GM18861 (cell line): ENCODE measurements at regions not wholly inside any gene's neighbourhood (a gene's known extent, or its start where the extent isn't known, plus 50 kb on each side); places are given as distances from the start of the nearest gene placed in this dataset.
"Not testable (repeated sequence)": the region's sequence is repeated elsewhere in the genome, so short reads cannot be mapped to it uniquely, and the experiment has no call there.

Experiments
- ATAC-seq: cut with Tn5 transposase; IDR thresholded peaks from one replicate; pipeline ENCODE4 v1.9.1; 2021; ENCODE audit not compliant: unreplicated experiment

DNA sequence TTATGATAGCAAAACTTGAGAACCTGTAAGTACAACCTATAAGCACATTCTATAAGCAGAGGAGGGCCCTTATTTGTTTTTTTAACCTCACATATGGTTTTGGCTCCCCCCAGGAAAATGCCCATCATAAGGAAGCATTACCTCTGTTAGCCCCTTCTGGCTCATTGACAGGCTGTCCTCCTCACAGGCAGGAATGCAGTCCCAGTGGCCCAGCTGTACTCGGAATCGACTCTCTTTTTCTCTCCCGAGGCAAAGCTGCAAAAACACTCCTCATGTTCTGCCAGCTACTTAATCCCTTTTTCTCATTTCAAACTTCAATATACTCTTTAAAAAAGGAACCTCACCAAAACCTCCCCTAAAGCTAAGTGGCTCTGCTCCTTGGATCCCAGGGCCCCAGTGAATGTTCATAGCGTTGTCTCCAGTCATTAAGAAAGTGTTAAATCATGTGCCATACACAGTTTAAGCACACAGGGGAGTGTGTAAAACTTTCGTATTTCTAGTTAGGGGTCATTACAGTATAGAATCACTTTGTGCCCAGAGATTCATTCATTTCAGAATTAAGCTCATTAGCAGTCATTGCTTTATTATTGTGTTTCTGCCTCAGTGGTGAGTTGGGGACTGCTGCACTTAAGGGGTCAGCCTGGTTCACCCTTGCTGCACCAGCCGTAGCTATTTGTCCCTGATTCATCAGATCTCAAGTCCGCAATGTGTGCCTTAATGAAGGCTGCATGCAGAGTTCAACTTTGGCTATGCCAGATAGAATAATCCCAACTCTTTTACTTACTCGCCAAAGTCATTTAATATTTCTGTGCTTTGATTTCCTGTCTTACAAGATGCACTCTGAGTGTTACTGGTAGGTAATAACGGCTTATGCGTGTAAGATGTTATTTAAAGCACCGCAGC lies 57.6 kb downstream of the JRKL start:
- ATAC-seq = no peak

DNA sequence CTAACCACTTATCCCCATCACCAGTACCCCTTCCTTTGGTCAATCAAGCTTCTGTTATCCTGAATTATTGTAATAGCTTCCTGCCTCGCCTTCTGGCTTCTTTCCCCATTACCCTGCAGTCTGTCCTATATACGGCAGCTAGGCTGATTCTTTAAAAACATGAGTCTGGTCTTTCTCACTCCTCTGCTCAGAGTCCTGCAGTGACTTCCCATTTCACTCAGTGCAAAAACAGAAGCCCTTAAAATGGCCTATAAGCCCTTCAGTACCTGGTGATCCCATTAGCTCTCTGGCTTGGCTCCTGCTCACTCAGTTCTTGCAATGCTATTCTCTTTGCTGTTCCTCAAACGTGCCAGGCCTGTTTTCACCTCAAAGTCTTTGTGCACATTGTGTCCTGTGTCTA lies 58.4 kb downstream of the JRKL start:
- ATAC-seq = no peak

- no peak for ATAC-seq
Observed at GRCh38 chr11:96456111-96456510, 66.3 kb downstream of the JRKL start.

DNA sequence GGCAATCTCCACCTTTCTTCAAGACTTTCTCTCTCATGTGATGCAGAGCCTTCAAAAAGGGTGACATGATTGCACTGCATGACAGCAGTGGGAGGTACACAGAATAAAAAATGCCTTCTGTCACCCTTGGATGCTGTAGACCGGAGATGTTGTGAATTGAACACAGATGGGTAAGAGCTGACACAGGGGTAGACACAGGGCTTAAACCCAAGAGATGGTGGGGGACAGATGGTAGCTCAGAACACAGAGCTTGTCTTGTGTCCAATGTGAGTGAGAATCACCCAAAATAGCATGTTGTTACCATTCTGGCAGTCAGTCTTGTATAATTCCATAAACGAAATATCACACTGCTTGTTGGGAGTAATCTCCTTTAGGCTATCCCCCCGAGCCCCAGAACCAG lies 69.9 kb downstream of the JRKL start:
- no peak for ATAC-seq

- no peak for ATAC-seq
Observed at GRCh38 chr11:96461871-96462270, 72.1 kb downstream of the JRKL start.

GRCh38 chr11:96464700-96465307 lies 75.0 kb downstream of the JRKL start:
- ATAC-seq = peak; percentile 85

- no peak for ATAC-seq
Observed at GRCh38 chr11:96465512-96465911, 75.7 kb downstream of the JRKL start.

- no peak for ATAC-seq
Observed at GRCh38 chr11:96466607-96467006, 76.8 kb downstream of the JRKL start.

GRCh38 chr11:96469776-96470175 lies 80.0 kb downstream of the JRKL start:
- ATAC-seq = no peak

- no peak for ATAC-seq
Observed at GRCh38 chr11:96470521-96470920, 80.7 kb downstream of the JRKL start.

GRCh38 chr11:96472085-96472484 lies 82.3 kb downstream of the JRKL start:
- peak; percentile 62 for ATAC-seq

DNA sequence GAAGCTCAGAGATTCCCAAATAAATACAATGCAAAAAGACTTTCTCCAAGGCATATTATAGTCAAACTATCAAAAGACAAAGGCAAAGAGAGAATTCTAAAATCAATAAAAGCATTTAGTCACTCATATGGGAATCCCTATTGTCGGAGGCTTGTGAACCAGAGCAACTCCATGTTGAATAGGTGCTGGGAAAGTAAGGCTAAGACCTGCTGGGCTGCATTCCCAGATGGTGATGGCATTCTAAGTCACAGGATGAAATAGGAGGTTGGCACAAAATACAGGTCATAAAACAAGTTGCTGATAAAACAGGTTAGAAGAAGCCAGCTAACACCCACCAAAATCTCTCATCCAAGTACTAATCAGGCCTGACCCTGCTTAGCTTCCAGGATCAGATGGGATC lies 84.5 kb downstream of the JRKL start:
- ATAC-seq = no peak

DNA sequence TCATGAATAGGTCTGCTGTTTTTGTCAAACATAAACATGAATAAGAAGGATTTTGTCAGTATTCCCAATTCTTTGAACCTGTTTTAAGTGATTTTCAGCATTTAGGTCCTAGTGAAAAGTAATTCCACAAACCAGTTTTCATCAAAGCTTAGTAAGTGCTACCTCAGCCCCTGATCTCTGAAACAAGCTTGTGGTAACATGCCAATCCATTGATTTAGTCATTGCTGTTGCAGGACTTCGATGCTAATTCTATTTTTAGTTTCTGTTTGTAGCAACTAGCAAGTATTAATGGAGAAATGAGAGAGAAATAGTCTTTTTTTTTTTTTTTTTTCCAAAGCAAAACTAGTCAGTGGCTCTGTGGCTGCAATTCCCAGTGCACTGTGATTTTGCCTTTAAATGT lies 91.4 kb downstream of the JRKL start:
- no peak for ATAC-seq

DNA sequence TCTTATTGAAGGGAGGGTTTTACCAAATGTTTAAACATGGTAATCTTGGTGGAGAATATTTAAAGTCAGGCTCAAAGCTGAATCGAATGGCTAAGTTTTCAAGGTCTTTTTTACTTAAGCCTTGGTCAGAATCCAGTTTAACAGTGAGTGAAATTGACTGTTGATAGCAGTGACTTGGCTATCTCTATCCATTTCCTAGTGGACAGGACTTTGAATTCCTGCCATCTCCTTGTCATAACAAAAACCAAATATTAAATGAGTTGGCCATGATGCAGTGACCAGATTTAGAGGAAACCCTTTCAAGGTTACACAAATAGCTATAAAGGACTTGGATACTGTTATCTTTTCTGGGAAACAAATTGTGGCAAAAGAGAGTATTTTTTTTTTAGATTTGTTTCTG lies 92.0 kb downstream of the JRKL start:
- ATAC-seq = no peak

DNA sequence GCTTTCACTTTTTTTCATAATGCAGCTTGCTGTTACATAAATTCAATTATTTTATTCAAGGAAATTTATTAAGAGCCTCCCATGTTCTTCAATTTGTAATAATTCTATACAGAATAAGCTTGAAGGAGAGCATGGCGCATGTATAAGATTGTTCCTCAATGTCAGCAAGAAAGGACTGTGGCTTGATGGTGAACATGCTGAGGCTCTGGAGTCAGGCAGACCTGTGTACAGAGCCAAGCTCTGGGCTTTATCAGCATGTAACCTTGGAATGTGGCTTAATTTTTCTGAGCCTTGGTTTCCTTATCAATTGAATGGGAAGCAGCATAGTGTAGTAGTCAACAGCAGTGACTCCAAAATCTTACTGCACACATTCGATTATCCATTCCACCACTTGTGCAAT lies 92.4 kb downstream of the JRKL start:
- no peak for ATAC-seq

DNA sequence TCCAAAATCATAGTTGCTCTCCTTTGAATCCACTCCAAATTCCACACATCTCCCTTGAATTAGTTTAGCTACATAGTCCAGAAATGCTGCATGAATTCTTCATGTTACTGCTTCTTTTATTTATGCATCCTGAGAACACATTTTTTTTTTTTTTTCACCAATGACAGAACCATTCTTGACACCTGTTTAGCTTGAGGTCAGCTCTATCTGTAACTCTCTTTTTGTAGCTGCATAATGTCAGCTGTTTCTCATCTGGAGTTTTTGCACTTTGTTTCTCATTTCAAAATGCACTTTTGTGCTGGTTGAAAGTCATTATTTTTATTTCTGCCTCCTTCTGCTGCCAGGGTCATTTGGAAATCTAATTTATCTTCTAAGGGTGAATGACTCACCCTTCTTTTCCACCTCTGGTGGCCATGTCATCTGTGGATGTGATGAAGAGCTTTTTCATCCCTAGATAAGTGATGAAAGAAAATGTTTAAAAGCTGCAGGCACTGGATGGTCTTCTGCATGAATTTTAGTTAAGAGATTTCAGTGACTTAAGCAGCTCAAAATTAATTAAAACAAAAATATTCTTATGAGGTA lies 93.7 kb downstream of the JRKL start:
- ATAC-seq = no peak

DNA sequence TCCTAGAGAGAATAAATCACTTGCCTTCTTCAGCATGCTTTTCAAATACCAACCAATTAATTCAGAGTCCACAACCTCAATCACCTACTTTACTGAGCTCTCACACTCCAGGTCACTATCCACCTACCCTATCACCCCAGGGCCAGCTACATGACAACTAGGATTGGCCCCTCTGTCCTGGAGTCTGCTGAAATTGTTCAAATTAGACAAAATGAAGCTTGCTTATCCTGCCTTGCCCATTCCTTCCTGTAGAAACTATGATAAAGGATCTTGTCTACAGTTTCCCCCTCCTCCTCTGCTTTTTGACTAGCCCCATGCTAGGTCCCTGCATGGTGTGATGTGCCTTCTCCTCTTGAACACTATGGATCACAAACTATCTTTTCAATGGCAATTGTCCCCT lies 94.5 kb downstream of the JRKL start:
- ATAC-seq = no peak

DNA sequence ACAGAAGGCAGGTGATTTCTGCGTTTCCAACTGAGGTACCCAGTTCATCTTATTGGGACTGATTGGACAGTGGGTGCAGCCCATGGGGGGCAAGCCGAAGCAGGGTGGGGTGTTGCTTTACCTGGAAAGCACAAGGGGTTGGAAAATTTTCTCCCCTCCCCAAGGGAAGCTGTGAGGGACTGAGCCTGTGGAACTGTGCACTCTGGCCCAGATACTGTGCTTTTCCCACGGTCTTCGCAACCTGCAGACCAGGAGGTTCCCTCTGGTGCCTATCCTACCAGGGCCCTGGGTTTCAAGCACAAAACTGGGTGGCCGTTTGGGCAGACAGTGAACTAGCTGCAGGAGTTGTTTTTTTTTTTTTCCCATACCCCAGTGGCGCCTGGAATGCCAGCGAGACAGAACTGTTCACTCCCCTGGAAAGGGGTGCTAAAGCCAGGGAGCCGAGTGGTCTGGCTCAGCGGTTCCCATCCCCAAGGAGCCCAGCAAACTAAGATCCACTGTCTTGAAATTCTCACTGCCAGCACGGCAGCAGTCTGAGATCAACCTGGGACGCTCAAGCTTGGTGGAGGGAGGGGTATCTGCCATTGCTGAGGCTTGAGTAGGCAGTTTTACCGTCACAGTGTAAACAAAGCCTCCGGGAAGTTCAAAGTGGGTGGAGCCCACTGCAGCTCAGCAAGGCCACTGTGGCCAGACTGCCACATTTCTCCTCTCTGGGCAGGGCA lies 97.2 kb downstream of the JRKL start:
- ATAC-seq = no peak

DNA sequence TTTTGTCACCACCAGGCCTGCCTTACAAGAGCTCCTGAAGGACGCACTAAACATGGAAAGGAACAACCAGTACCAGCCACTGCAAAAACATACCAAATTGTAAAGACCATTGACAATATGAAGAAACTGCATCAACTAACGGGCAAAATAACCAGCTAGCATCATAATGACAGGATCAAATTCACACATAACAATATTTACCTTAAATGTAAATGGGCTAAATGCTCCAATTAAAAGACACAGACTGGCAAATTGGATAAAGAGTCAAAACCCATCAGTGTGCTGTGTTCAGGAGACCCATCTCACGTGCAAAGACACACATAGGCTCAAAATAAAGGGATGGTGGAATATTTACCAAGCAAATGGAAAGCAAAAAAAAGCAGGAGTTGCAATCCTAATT lies 99.1 kb downstream of the JRKL start:
- ATAC-seq = not testable (repeated sequence)

DNA sequence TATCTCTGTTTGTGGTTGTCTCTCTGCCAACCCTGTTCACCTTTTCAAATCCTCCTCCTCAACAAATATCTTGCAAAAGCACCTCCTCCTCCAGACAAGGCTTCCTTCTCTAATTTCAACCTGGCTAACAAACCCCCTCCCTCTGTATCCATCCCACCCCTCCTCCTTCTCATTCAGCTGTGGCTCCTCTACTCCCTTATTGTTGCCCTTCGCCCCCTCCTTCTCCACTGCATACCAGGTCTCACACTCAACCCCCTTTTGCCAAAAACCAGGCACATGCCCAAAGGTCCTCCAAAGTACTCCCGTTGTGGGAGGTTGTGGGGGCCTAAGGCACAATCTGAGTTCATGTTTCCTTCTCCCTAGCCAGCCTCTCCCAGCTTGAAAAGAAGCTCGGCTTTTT lies 110.6 kb downstream of the JRKL start:
- ATAC-seq = no peak

DNA sequence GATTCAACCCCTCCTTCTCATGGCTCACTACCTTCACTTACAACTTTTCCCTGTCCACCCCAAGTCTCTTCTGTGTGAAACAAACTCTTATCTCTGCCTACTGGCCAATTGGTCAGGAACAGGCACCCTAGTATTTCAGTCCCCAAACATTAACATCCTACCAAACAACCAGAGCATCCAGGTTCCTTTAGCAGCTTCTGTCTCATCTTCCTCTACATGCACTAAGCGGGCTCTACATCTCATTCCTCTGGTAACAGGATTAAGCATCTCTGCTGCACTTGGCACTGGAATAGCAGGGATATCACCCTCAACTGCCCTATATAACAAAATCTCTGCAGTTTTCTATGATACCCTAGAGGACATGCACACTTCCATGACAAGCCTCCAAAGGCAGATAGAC lies 116.2 kb downstream of the JRKL start:
- no peak for ATAC-seq

DNA sequence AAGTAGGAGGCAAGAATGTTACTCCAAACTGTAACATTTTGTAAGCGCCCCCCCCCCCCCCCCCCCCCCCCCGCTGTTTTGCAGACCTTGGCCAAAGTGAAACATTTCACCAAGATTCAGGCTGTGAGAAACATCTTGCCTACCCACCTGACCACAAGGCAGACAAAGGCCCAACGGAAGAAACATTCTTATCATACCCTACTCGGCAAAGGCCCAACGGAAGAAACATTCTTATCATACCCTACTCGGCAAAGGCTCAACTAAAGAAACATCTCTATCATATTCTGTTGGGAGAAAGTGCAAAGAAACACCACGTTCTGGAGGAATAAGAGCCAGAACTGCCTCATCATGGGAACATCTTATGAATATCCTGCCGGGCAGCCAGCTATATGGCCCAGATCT lies 117.1 kb downstream of the JRKL start:
- ATAC-seq = no peak
